PC-9 (cell line): ENCODE measurements at regions not wholly inside any gene's neighbourhood (a gene's known extent, or its start where the extent isn't known, plus 50 kb on each side); places are given as distances from the start of the nearest gene placed in this dataset.

ENCODE experiments used
- BruUV-seq: library from RNA; stranded (reverse); fragments of 400-500 nt; replicated peaks from 2 replicates; lab custom pipeline; 2021; lab: Mats Ljungman, UMichigan
- CTCF ChIA-PET: fragments of 300-600 bp; sonication (Branson Sonifier 250); formaldehyde crosslinking; loops from one replicate; lab custom pipeline; 2022; ENCODE audit warnings: antibody characterized with exemption; lab: Charles Lee
- POLR2A ChIA-PET: fragments of 300-600 bp; sonication (Branson Sonifier 250); formaldehyde crosslinking; loops from one replicate; lab custom pipeline; 2022; ENCODE audit warnings: antibody characterized with exemption; ENCODE audit not compliant: unreplicated experiment; lab: Charles Lee
- DNase-seq, 2 experiments: peaks; one replicate each; pipeline versions ENCODE4 v3.0.0 to v3.0.0-alpha.2; 2015 to 2022; ENCODE audit warnings: mixed read lengths in 1 of 2
- H2AFZ ChIP-seq: fragments of 200-600 bp; sonication (generic); 2 replicates; pipeline ENCODE4 v1.8.1; 2017; ENCODE audit warnings: antibody characterized with exemption
- H3F3A ChIP-seq: fragments of 200-600 bp; sonication (generic); 2 replicates; pipeline ENCODE4 v1.8.1; 2017; ENCODE audit warnings: antibody characterized with exemption, mild to moderate bottlenecking, low read depth; ENCODE audit not compliant: insufficient read depth
- H3K27ac ChIP-seq: fragments of 200-600 bp; sonication (generic); 2 replicates; pipeline ENCODE4 v1.6.1; 2016; ENCODE audit warnings: mixed run types
- H3K27me3 ChIP-seq: fragments of 200-600 bp; sonication (generic); 2 replicates; pipeline ENCODE4 v1.6.1; 2016; ENCODE audit warnings: low read depth, mixed run types; ENCODE audit not compliant: insufficient read depth
- H3K36me3 ChIP-seq: fragments of 200-600 bp; sonication (generic); 2 replicates; pipeline ENCODE4 v1.6.1; 2016; ENCODE audit warnings: low read depth, mixed run types
- H3K4me1 ChIP-seq: fragments of 200-600 bp; sonication (generic); replicated peaks from 2 replicates; pipeline ENCODE4 v1.6.1; 2016; ENCODE audit warnings: mixed run types; ENCODE audit not compliant: insufficient read depth
- H3K4me2 ChIP-seq: fragments of 200-600 bp; sonication (generic); 2 replicates; pipeline ENCODE4 v1.6.1; 2017; ENCODE audit warnings: mixed run types
- H3K4me3 ChIP-seq: fragments of 200-600 bp; sonication (generic); 2 replicates; pipeline ENCODE4 v1.6.1; 2016; ENCODE audit warnings: mixed run types
- H3K79me2 ChIP-seq: fragments of 200-600 bp; sonication (generic); 2 replicates; pipeline ENCODE4 v1.6.1; 2017; ENCODE audit warnings: low read depth, mixed run types
- H3K9me2 ChIP-seq: fragments of 200-600 bp; sonication (generic); 2 replicates; pipeline ENCODE4 v1.8.1; 2017; ENCODE audit warnings: mild to moderate bottlenecking; ENCODE audit not compliant: insufficient read depth
- H3K9me3 ChIP-seq: fragments of 200-600 bp; sonication (generic); 2 replicates; pipeline ENCODE4 v1.8.1; 2016; ENCODE audit warnings: low read depth; ENCODE audit not compliant: insufficient read depth
- H4K20me1 ChIP-seq: fragments of 200-600 bp; sonication (generic); 2 replicates; pipeline ENCODE4 v1.8.1; 2017; ENCODE audit not compliant: insufficient read depth
- EZH2 ChIP-seq: fragments of 200-600 bp; sonication (generic); IDR thresholded peaks from 2 replicates; pipeline ENCODE4 v1.8.0; 2017; ENCODE audit warnings: antibody characterized with exemption, low read depth
- intact Hi-C: fragments of 100-400 bp; cut with micrococcal nuclease; formaldehyde crosslinking; loops from one replicate; pipeline ENCODE4 v1.10.0; 2022; ENCODE audit not compliant: unreplicated experiment
- TF ChIP-seq, protein P1 (sequence below): fragments of 200-600 bp; sonication (generic); conservative IDR thresholded peaks from 2 replicates; pipeline ENCODE4 v1.6.1; 2017; ENCODE audit warnings: mixed run types, antibody characterized with exemption, mild to moderate bottlenecking, moderate library complexity

DNA sequence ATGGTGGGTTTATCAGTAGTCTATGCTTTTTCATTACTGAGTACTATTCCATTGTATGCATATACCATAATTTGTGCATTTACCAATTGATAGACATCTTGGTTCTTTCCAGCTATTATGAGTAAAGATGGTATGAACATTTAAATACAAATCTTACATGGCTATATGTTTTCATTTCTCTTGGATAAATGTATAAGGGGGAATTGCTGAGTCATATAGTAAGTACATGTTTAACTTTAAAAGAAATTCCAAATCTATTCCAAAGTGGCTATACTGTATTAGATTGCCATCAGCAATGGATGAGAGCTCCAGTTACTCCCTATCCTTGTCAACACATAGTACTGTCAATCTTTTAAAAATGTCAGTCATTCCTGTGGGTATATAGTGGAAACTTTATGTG, 243.9 kb downstream of the CDCA7 start:
- Histone ChIP-seq H4K20me1 (no peaks in the 10 kb centered on the region), H3K4me3 (no peak overlapping the region), H3K79me2 (no peaks in the 10 kb centered on the region), H3F3A (no peaks in the 10 kb centered on the region), H2AFZ (no peak overlapping the region), H3K27ac (no peak overlapping the region), H3K4me2 (no peak overlapping the region), H3K36me3 (no peaks in the 10 kb centered on the region), H3K27me3 (no peaks in the 10 kb centered on the region), H3K9me3 (peaks cover 3% of the 10 kb centered on the region; the same call in 1 of the 2 replicates), H3K9me2 (no peaks in the 10 kb centered on the region), H3K4me1 (no peaks in the 10 kb centered on the region)
- ChIA-PET CTCF (no interaction called here), POLR2A (no interaction called here)
- no peak for DNase-seq
- BruUV-seq: no TSS peak
- TF ChIP-seq, protein P1, sequence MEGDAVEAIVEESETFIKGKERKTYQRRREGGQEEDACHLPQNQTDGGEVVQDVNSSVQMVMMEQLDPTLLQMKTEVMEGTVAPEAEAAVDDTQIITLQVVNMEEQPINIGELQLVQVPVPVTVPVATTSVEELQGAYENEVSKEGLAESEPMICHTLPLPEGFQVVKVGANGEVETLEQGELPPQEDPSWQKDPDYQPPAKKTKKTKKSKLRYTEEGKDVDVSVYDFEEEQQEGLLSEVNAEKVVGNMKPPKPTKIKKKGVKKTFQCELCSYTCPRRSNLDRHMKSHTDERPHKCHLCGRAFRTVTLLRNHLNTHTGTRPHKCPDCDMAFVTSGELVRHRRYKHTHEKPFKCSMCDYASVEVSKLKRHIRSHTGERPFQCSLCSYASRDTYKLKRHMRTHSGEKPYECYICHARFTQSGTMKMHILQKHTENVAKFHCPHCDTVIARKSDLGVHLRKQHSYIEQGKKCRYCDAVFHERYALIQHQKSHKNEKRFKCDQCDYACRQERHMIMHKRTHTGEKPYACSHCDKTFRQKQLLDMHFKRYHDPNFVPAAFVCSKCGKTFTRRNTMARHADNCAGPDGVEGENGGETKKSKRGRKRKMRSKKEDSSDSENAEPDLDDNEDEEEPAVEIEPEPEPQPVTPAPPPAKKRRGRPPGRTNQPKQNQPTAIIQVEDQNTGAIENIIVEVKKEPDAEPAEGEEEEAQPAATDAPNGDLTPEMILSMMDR: no peak
- no peak for TF ChIP-seq EZH2
- intact Hi-C loops: no loop called here

DNA sequence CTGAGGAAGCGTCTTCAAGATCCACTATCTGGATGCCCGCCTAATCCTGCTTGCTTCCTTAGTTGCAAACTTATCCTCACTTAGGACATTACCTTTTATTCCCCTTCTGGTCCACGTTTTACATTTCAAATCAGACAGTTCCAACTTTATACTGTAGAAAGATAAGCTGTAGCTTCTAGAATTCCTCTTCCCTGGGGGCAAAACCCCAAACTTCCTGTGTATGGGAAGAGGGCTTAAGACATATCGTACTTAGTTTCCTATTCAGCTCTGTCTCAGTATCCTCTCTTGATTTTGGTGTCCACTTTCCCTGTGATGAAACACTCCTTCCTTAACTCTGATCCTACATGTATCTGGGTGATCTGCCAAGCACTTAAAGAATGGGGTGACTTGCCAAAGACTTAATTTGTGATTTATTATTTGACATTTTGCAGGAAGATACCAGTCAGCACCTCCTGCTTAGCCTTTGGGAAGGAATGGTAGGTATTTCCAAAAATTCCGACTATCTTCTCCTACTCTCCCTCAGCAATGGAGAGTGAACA, 245.2 kb downstream of the CDCA7 start:
- Histone ChIP-seq H3K36me3 (no peaks in the 10 kb centered on the region), H3K9me3 (no peaks in the 10 kb centered on the region), H3F3A (no peaks in the 10 kb centered on the region), H3K4me1 (no peaks in the 10 kb centered on the region), H3K4me2 (no peak overlapping the region), H3K79me2 (no peaks in the 10 kb centered on the region), H4K20me1 (no peaks in the 10 kb centered on the region), H2AFZ (no peak overlapping the region), H3K4me3 (no peak overlapping the region), H3K9me2 (no peaks in the 10 kb centered on the region), H3K27me3 (no peaks in the 10 kb centered on the region), H3K27ac (no peak overlapping the region)
- CTCF ChIA-PET: no interaction called here
- intact Hi-C loops: no loop called here
- DNase-seq: no peak
- TF ChIP-seq EZH2: no peak
- TF ChIP-seq, protein P1: no peak
- no TSS peak for BruUV-seq
- POLR2A ChIA-PET: no interaction called here

DNA sequence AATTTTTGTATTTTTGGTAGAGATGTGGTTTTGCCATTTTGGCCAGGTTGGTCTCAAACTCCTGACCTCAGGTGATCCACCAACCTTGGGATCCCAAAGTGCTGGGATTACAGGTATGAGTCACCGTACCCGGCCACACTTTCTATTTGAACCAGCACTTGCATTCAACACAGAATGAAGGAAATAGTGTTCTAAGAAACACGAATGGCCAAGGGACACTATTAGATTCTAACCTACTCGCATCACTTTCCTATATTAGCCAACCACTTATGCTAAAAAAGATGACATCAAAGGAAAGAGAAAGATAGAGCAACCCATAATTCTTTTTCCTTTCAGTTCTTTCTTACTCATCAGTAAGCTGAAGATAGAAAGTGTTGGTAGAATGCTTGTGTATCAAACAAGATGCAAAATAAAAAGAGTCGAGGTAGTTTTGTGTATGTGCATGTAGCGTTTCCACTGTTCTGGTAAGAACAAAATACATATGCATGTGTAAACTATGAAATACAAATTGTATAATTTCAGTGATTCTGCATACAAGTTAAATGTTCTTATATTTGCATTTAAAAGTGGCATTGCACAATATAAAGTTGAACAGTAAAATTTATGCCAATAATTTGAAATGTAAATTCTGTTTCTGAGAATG, 247.6 kb downstream of the CDCA7 start:
- Histone ChIP-seq H3K36me3 (no peaks in the 10 kb centered on the region), H3K79me2 (no peaks in the 10 kb centered on the region), H3K4me2 (no peak overlapping the region), H4K20me1 (no peaks in the 10 kb centered on the region), H3K9me2 (no peaks in the 10 kb centered on the region), H3K27ac (no peak overlapping the region), H3F3A (no peaks in the 10 kb centered on the region), H2AFZ (no peak overlapping the region), H3K4me1 (no peaks in the 10 kb centered on the region), H3K9me3 (no peaks in the 10 kb centered on the region), H3K27me3 (no peaks in the 10 kb centered on the region), H3K4me3 (no peak overlapping the region)
- POLR2A ChIA-PET: no interaction called here
- DNase-seq: no peak
- CTCF ChIA-PET: no interaction called here
- intact Hi-C loops: no loop called here
- BruUV-seq: no TSS peak
- TF ChIP-seq EZH2: no peak
- TF ChIP-seq, protein P1: no peak
